ENCODE measurements at regions not wholly inside any gene's neighbourhood (a gene's known extent, or its start where the extent isn't known, plus 50 kb on each side); places are given as distances from the start of the nearest gene placed in this dataset.

DNA sequence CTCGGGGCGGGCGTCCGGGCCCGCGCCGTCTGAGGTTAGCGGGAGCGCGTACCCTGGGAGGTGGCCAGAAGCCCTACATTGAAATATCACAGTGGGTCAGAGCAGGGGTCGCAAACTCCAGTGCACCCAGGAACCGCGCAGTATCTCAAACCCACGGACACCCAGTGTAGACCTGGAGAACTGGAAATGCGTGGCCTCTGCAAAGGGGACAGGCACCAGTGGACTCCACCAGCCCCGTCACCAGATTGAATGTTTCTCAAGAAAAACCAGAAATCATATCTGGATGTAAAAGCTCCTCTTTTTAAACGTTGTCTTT lies 117.6 kb upstream of the SMIM23 start:
- H3K36me3 ChIP-seq (ENCODE audit: insufficient read depth, low read length) = no peaks in the 10 kb centered on the region
- no peaks in the 10 kb centered on the region for H3K4me1 ChIP-seq (ENCODE audit: insufficient read depth, low read length)
- H3K27me3 ChIP-seq (ENCODE audit: insufficient read depth, low read length) = no peaks in the 10 kb centered on the region
- H2AFZ ChIP-seq (ENCODE audit: low read depth, low read length) = no peak overlapping the region
- H3K4me3 ChIP-seq (ENCODE audit: low read length) = no peak overlapping the region
- H3K9me3 ChIP-seq (ENCODE audit: low read length) = no peaks in the 10 kb centered on the region

DNA sequence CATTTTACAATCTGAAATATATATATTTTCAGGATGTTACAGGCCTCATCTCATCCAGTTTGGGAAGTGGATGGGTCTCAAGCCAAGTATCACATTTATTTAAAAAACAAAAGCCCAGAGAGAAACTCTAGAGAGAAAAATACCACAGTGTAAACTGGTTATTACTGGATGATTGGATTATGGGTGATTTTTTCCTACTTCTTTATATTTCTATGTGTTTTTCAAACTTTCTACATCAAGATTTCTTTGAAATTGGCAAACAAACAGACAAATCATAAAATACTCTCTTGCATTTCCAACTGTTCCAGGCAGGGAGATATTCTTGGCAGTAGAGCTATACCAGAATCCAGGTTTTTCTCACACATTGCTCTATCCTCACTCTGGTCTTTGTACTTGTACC lies 116.0 kb upstream of the SMIM23 start:
- H3K4me3 ChIP-seq (ENCODE audit: low read length) = no peak overlapping the region
- H3K4me1 ChIP-seq (ENCODE audit: insufficient read depth, low read length) = no peaks in the 10 kb centered on the region
- no peaks in the 10 kb centered on the region for H3K27me3 ChIP-seq (ENCODE audit: insufficient read depth, low read length)
- H3K36me3 ChIP-seq (ENCODE audit: insufficient read depth, low read length) = no peaks in the 10 kb centered on the region
- H2AFZ ChIP-seq (ENCODE audit: low read depth, low read length) = no peak overlapping the region
- no peaks in the 10 kb centered on the region for H3K9me3 ChIP-seq (ENCODE audit: low read length)

DNA sequence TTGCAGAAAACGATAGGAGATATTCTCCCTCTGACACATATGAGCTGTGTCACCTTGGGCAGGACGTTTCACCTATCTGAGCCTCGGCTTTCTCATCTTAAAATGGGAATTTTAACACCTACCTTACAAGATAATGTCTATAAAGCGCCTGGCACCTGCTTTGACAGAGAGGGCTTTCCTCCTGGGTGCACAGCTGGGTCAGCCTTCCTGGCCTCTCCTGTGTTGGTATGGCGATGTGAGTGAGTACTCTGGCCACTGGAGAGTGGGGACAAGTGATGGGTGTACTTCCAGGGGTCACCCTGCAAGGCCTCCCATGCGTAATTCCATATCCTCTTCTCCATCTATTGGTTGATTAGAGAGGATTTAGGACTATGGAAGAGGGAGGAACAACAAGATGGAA lies 113.1 kb upstream of the SMIM23 start:
- Histone ChIP-seq H3K4me1 (ENCODE audit: insufficient read depth, low read length) (no peaks in the 10 kb centered on the region), H3K36me3 (ENCODE audit: insufficient read depth, low read length) (no peaks in the 10 kb centered on the region), H2AFZ (ENCODE audit: low read depth, low read length) (no peak overlapping the region), H3K9me3 (ENCODE audit: low read length) (no peaks in the 10 kb centered on the region), H3K27me3 (ENCODE audit: insufficient read depth, low read length) (no peaks in the 10 kb centered on the region), H3K4me3 (ENCODE audit: low read length) (no peak overlapping the region)

DNA sequence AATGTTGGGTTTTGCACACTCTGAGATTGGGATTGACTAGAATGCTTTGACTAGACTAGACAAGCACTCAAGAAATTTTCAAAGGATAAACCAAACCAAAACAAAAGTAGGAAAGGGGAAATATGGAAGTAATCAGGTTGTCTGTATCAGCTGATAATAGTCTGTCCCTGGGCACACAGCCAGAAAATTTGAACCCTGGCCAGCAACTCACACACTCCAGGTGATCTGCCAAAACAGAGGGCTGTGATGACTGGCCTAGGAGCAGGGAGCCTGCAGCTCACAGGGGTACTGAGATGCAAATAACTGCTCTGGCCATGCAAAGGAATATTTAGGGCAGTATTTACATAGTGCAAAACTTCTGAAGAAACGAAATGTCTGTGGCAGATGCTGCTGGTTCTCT lies 112.3 kb upstream of the SMIM23 start:
- no peaks in the 10 kb centered on the region for H3K27me3 ChIP-seq (ENCODE audit: insufficient read depth, low read length)
- H3K9me3 ChIP-seq (ENCODE audit: low read length) = no peaks in the 10 kb centered on the region
- no peaks in the 10 kb centered on the region for H3K36me3 ChIP-seq (ENCODE audit: insufficient read depth, low read length)
- H2AFZ ChIP-seq (ENCODE audit: low read depth, low read length) = no peak overlapping the region
- H3K4me3 ChIP-seq (ENCODE audit: low read length) = no peak overlapping the region
- no peaks in the 10 kb centered on the region for H3K4me1 ChIP-seq (ENCODE audit: insufficient read depth, low read length)

DNA sequence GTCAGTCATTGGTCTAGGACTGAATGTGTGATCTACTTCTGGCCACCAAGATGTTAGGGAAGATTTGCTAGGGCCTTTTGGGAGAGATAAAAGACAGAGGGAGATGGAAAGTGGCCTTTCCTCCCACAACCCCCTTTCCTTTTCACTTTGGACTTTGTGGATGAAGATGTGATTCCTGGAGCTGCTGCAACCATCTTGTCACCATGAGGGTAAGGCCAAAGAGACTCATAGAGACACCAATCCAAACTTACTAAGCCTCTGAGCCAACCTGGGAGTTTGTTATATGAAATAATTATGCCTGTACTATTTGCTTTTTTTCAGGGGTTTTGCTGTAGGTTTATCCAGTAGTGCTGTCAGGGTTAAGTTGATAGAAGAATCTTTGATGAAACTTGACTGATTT lies 111.8 kb upstream of the SMIM23 start:
- Histone ChIP-seq H3K27me3 (ENCODE audit: insufficient read depth, low read length) (no peaks in the 10 kb centered on the region), H3K9me3 (ENCODE audit: low read length) (no peaks in the 10 kb centered on the region), H3K36me3 (ENCODE audit: insufficient read depth, low read length) (no peaks in the 10 kb centered on the region), H3K4me3 (ENCODE audit: low read length) (no peak overlapping the region), H3K4me1 (ENCODE audit: insufficient read depth, low read length) (no peaks in the 10 kb centered on the region), H2AFZ (ENCODE audit: low read depth, low read length) (no peak overlapping the region)

DNA sequence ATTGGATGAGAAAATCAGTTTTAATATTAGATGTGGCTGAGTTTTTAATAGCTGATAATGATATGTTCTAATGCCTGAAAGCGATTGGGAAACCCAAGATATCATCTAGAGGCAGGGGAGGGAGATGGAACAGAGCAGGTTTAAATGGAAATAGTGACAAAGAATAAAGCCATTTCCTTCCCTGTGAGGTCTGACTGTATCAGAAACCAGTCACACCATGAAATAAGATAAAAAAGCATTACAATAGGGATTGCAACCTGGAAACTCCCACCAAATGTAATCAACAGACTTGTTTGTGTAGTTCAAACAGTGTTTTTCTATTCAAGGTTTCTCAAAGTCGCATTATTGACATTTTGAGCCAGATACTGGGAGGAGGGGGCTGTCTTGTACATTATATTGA lies 110.1 kb upstream of the SMIM23 start:
- Histone ChIP-seq H3K36me3 (ENCODE audit: insufficient read depth, low read length) (no peaks in the 10 kb centered on the region), H3K4me3 (ENCODE audit: low read length) (no peak overlapping the region), H2AFZ (ENCODE audit: low read depth, low read length) (no peak overlapping the region), H3K9me3 (ENCODE audit: low read length) (no peaks in the 10 kb centered on the region), H3K27me3 (ENCODE audit: insufficient read depth, low read length) (no peaks in the 10 kb centered on the region), H3K4me1 (ENCODE audit: insufficient read depth, low read length) (no peaks in the 10 kb centered on the region)

DNA sequence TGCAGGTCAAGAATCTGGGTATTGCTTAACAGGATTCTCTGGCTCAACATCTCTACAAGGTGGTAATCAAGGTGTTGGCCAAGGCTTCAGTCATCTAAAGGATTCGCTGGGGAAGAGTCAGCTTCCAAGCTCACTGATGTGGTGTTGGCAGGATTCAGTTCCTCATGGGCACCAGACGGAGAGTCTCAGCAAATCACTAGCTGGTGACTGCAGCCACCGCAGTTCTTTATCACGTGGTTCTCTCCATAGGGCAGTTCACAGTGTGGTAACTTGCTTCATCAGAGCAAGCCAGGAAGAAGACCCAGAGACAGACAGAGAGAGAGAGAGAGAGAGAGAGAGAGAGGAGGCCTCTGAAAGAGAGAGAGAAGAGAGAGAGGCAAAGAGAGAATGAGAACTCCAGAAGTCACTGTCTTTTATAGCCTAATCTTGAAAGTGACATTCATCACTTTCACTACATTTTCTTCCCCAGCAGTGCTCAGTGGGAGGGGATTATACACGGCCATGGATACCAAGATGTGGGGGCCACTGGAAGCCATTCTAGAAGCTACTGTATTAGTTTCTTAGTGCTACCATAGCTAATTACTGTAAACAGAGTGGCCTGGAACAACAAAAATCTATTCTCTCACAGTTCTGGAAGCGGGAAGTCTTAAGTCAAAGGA lies 109.2 kb upstream of the SMIM23 start:
- Histone ChIP-seq H3K4me1 (ENCODE audit: insufficient read depth, low read length) (no peaks in the 10 kb centered on the region), H2AFZ (ENCODE audit: low read depth, low read length) (no peak overlapping the region), H3K27me3 (ENCODE audit: insufficient read depth, low read length) (no peaks in the 10 kb centered on the region), H3K36me3 (ENCODE audit: insufficient read depth, low read length) (no peaks in the 10 kb centered on the region), H3K9me3 (ENCODE audit: low read length) (no peaks in the 10 kb centered on the region), H3K4me3 (ENCODE audit: low read length) (no peak overlapping the region)

DNA sequence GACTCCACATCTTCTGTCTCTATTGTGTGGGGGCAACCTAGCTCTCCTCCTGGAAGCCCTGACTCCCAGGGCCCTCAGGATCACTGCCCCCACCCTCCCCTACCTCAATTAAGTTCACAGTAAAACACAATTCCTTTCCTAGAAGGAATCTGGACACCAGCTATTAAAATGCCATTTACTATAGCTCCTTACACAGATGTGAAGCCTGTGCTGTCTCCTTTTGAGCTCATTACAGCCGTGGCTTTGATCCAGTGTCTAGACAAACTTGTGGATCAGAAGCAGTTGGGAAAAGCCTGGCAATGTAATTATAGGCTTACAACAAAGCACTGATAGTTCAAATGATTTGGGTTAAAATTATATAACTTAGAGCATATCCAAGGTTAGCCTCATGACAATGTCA lies 107.0 kb upstream of the SMIM23 start:
- Histone ChIP-seq H3K27me3 (ENCODE audit: insufficient read depth, low read length) (no peaks in the 10 kb centered on the region), H3K4me1 (ENCODE audit: insufficient read depth, low read length) (no peaks in the 10 kb centered on the region), H3K36me3 (ENCODE audit: insufficient read depth, low read length) (no peaks in the 10 kb centered on the region), H2AFZ (ENCODE audit: low read depth, low read length) (no peak overlapping the region), H3K9me3 (ENCODE audit: low read length) (no peaks in the 10 kb centered on the region), H3K4me3 (ENCODE audit: low read length) (no peak overlapping the region)

DNA sequence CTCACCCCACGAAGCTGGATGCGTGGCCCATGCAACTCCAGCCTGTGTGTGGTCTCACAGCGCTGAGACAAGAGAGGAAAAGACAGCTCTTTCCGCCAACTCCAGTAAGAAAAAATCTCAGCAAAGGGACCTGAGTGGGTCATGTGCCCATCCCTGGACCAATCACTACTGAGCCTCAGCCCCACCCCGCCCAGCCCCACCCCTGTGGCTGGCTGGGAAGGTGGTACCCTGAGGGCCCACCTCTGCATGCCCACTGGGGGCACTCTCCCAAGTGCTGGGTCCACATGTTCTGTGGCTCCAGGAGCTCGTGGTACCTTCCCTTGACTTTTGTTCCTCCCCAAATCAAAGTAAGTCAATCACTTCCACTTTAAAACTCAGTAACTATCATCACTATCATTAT lies 105.1 kb upstream of the SMIM23 start:
- no peaks in the 10 kb centered on the region for H3K27me3 ChIP-seq (ENCODE audit: insufficient read depth, low read length)
- no peak overlapping the region for H3K4me3 ChIP-seq (ENCODE audit: low read length)
- no peak overlapping the region for H2AFZ ChIP-seq (ENCODE audit: low read depth, low read length)
- no peaks in the 10 kb centered on the region for H3K36me3 ChIP-seq (ENCODE audit: insufficient read depth, low read length)
- no peaks in the 10 kb centered on the region for H3K9me3 ChIP-seq (ENCODE audit: low read length)
- H3K4me1 ChIP-seq (ENCODE audit: insufficient read depth, low read length) = no peaks in the 10 kb centered on the region

DNA sequence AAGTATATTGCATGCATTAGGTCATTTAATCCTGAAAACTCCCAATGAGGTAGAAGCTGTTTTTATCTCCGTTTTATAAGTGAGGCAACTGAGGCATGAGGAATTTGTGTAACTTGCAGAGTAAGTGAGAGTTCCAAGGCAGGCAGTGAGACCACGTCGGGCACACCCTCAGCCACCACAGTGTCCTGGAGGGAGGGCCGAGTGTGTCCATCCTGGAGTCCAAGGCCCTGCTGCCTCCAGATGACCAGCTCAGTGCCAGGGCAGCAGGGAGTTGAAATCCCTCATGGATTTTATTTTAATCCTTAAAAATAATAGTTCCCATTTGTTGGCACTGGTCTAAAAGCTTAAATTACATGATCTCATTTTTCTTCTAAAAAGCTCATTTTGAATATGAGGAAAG lies 104.6 kb upstream of the SMIM23 start:
- H3K4me3 ChIP-seq (ENCODE audit: low read length) = no peak overlapping the region
- no peaks in the 10 kb centered on the region for H3K4me1 ChIP-seq (ENCODE audit: insufficient read depth, low read length)
- no peaks in the 10 kb centered on the region for H3K9me3 ChIP-seq (ENCODE audit: low read length)
- no peaks in the 10 kb centered on the region for H3K27me3 ChIP-seq (ENCODE audit: insufficient read depth, low read length)
- H2AFZ ChIP-seq (ENCODE audit: low read depth, low read length) = no peak overlapping the region
- no peaks in the 10 kb centered on the region for H3K36me3 ChIP-seq (ENCODE audit: insufficient read depth, low read length)

DNA sequence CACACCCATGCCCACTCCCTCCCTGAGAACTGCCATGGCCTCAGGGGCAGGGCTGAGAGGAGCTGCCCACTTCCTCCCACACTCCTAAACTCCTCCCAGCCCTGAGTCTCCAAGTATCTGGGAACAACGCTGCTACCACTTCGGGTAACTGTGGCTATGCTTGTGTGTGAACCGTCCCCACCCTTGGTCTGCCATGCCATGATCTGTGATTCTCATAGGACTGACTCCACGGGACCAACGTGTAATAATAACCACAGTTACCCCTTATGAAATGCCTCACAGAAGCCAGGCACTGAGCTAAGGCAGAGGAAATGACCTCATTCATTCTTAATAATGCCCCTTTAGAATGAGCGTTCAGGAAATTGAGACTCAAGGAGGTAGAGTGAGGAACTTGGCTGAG lies 103.9 kb upstream of the SMIM23 start:
- Histone ChIP-seq H3K9me3 (ENCODE audit: low read length) (no peaks in the 10 kb centered on the region), H2AFZ (ENCODE audit: low read depth, low read length) (no peak overlapping the region), H3K4me3 (ENCODE audit: low read length) (no peak overlapping the region), H3K4me1 (ENCODE audit: insufficient read depth, low read length) (no peaks in the 10 kb centered on the region), H3K36me3 (ENCODE audit: insufficient read depth, low read length) (no peaks in the 10 kb centered on the region), H3K27me3 (ENCODE audit: insufficient read depth, low read length) (no peaks in the 10 kb centered on the region)

DNA sequence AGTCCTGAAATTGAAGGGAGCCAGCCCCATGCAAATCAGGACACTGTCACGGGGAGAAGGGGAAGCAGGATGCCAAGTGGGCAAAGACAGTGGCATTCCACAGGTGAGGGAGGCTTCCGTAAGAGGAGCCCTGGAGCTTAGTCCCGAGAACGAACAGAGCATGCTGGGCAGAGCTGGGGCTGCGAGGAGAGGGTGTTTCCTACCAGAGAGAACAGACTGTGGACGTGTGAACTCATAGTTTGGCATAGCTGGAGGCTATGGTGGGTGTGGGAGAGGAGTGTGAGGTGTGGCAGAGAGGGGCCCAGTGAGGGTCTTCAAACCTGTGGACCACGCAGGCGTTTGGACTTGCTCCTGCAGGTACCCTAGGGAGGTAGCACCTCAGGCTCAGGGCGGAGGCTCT lies 102.8 kb upstream of the SMIM23 start:
- no peaks in the 10 kb centered on the region for H3K9me3 ChIP-seq (ENCODE audit: low read length)
- H3K4me3 ChIP-seq (ENCODE audit: low read length) = no peak overlapping the region
- no peak overlapping the region for H2AFZ ChIP-seq (ENCODE audit: low read depth, low read length)
- H3K36me3 ChIP-seq (ENCODE audit: insufficient read depth, low read length) = no peaks in the 10 kb centered on the region
- no peaks in the 10 kb centered on the region for H3K4me1 ChIP-seq (ENCODE audit: insufficient read depth, low read length)
- no peaks in the 10 kb centered on the region for H3K27me3 ChIP-seq (ENCODE audit: insufficient read depth, low read length)

DNA sequence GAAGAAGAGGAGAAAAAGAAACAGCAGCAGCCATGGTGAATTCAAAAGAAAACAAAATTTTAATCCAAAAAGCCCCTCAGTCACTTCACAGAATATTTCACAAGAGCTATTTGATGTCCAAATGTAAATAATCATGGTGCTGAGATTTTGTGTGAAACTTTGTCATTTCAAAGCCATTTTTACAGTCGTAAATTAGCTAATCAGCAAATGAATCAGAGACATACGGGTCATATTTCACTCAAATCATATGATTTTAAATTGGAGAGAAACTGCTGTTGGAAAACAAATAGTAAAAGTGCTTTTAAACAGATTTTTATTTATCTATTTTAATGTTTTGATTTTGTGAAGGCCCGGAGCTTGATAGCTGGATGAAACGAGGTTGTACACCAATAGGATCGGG lies 101.4 kb upstream of the SMIM23 start:
- Histone ChIP-seq H3K4me1 (ENCODE audit: insufficient read depth, low read length) (no peaks in the 10 kb centered on the region), H3K9me3 (ENCODE audit: low read length) (no peaks in the 10 kb centered on the region), H3K27me3 (ENCODE audit: insufficient read depth, low read length) (no peaks in the 10 kb centered on the region), H2AFZ (ENCODE audit: low read depth, low read length) (no peak overlapping the region), H3K4me3 (ENCODE audit: low read length) (no peak overlapping the region), H3K36me3 (ENCODE audit: insufficient read depth, low read length) (no peaks in the 10 kb centered on the region)

DNA sequence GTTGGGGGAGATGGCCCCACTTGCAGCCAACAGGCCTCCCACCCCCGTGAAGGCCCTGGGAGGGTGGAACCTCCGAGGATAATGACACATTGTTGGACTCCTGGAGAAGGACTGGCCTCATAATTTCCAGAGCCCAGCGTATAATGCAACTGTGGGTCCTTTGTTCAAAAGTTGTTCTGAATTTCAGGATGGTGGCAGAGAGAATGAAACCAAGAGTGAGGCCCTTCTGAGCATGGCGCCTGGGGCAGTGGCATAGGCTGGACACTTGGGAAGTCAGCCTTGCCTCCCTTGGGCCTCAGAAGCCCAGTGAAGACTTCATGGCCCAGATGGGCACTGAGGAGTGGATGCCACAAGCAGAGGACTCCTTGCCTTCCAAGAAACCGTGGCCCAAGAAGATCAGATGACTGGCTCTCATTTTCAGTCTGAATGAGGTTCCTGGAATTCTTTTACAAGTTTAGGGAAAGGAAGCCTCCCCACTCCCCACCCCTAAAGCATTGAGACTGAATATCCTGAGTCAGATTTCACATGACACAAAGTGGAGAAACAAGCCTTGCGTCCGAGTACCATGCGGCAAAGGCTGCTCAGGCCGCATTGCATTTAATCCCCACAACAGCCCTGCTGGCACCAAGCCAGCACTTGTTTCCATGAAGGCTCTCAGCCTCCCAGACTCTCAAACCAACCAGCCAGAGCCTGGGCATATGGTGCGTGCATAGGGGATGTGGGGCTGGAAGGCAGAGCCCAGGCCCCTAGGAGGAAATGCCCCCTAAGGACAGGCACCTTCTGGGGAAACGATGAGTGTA lies 96.7 kb upstream of the SMIM23 start:
- Histone ChIP-seq H3K9me3 (ENCODE audit: low read length) (no peaks in the 10 kb centered on the region), H2AFZ (ENCODE audit: low read depth, low read length) (no peak overlapping the region), H3K4me1 (ENCODE audit: insufficient read depth, low read length) (no peaks in the 10 kb centered on the region), H3K27me3 (ENCODE audit: insufficient read depth, low read length) (no peaks in the 10 kb centered on the region), H3K36me3 (ENCODE audit: insufficient read depth, low read length) (no peaks in the 10 kb centered on the region), H3K4me3 (ENCODE audit: low read length) (no peak overlapping the region)
